MM.1S (cell line): ENCODE measurements at regions not wholly inside any gene's neighbourhood (a gene's known extent, or its start where the extent isn't known, plus 50 kb on each side); places are given as distances from the start of the nearest gene placed in this dataset.

Experiments used
- DNase-seq: peaks from one replicate; pipeline ENCODE4 v3.0.0-alpha.2; 2015
- H2AFZ ChIP-seq: fragments of 300-600 bp; sonication (generic); 2 replicates; pipeline ENCODE4 v1.6.0; 2016; ENCODE audit warnings: antibody characterized with exemption, low read length
- H3F3A ChIP-seq: fragments of 300-600 bp; sonication (generic); 2 replicates; pipeline ENCODE4 v1.6.1; 2016; ENCODE audit warnings: mild to moderate bottlenecking, antibody characterized with exemption, low read length, moderate library complexity, mixed read lengths; ENCODE audit not compliant: insufficient read depth
- H3K27ac ChIP-seq: fragments of 300-600 bp; sonication (generic); 2 replicates; pipeline ENCODE4 v1.5.1; 2016; ENCODE audit warnings: mild to moderate bottlenecking, low read length
- H3K27me3 ChIP-seq: fragments of 300-600 bp; sonication (generic); replicated peaks from 2 replicates; pipeline ENCODE4 v1.6.0; 2016; ENCODE audit warnings: low read length; ENCODE audit not compliant: insufficient read depth
- H3K36me3 ChIP-seq: fragments of 300-600 bp; sonication (generic); replicated peaks from 2 replicates; pipeline ENCODE4 v1.6.1; 2016; ENCODE audit warnings: mild to moderate bottlenecking, low read length, mixed read lengths; ENCODE audit not compliant: insufficient read depth
- H3K4me1 ChIP-seq: fragments of 300-600 bp; sonication (generic); 2 replicates; pipeline ENCODE4 v1.6.1; 2016; ENCODE audit warnings: low read length, mixed read lengths
- H3K4me2 ChIP-seq: fragments of 300-600 bp; sonication (generic); 2 replicates; pipeline ENCODE4 v1.6.0; 2016; ENCODE audit warnings: low read depth, low read length
- H3K4me3 ChIP-seq: fragments of 300-600 bp; sonication (generic); 2 replicates; pipeline ENCODE4 v1.5.1; 2016; ENCODE audit warnings: low read length, mixed read lengths
- H3K79me2 ChIP-seq: fragments of 300-600 bp; sonication (generic); 2 replicates; pipeline ENCODE4 v1.6.1; 2016; ENCODE audit warnings: mixed run types, low read length, mixed read lengths
- H3K9ac ChIP-seq: fragments of 300-600 bp; sonication (generic); 2 replicates; pipeline ENCODE4 v1.6.1; 2016; ENCODE audit warnings: low read length, mixed read lengths
- H3K9me2 ChIP-seq: fragments of 300-600 bp; sonication (generic); replicated peaks from 2 replicates; pipeline ENCODE4 v1.6.1; 2016; ENCODE audit warnings: mild to moderate bottlenecking, low read length, mixed read lengths; ENCODE audit not compliant: insufficient read depth
- H3K9me3 ChIP-seq: fragments of 300-600 bp; sonication (generic); replicated peaks from 2 replicates; pipeline ENCODE4 v1.6.1; 2016; ENCODE audit warnings: mild to moderate bottlenecking, low read length, mixed read lengths; ENCODE audit not compliant: insufficient read depth
- H4K20me1 ChIP-seq: fragments of 300-600 bp; sonication (generic); 2 replicates; pipeline ENCODE4 v1.6.1; 2016; ENCODE audit warnings: mild to moderate bottlenecking, low read length, moderate library complexity, mixed read lengths; ENCODE audit not compliant: insufficient read depth
- EZH2 ChIP-seq: fragments of 300-600 bp; sonication (generic); optimal IDR thresholded peaks from 2 replicates; pipeline ENCODE3; 2017; ENCODE audit warnings: low read depth, mild to moderate bottlenecking, antibody characterized with exemption, low read length, mixed read lengths
- EZH2phosphoT487 ChIP-seq: fragments of 300-600 bp; sonication (generic); IDR thresholded peaks from 2 replicates; pipeline ENCODE4 v1.6.1; 2018; ENCODE audit warnings: antibody characterized with exemption, low read length
- TF ChIP-seq, protein P1 (sequence below): fragments of 300-600 bp; sonication (generic); IDR thresholded peaks from 2 replicates; pipeline ENCODE4 v1.5.1; 2016; ENCODE audit warnings: antibody characterized with exemption, low read length, mixed read lengths

DNA sequence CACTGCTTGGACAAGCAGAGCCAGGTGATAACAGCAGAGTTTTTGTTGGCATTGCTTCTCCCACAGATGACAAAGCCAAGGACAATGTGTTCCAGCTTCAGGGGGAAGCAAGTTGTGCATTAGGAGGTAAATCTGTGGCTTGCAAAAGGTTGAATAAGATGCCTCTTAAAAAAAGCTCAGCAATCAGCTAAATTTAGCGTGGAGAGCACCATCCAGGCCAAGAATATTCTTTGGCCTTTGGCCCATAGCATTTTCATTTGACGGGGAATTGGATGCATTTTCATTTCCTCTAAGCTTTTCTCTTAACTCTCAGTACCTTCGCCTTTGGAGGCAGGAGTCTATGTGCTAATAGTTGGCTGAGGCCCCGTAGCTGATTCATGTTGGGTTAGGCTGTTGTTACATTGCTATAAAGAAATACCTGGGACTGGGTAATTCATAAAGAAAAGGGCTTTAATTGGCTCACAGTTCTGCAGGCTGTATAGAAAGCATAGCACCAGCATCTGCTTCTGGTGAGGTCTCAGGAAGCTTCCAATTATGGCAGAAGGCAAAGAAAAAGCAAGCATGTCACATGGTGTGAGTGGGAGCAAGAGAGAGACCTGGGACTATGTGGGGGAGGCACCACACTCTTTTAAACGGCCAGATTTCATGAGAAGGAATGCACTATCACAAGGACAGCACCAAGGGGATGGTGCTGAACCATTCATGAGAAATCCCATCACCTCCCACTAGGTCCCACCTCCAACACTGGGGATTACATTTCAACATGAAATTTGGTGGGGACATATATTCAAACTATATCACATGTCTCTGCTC lies 350.1 kb upstream of the C11orf87 start:
- TF ChIP-seq, protein P1, sequence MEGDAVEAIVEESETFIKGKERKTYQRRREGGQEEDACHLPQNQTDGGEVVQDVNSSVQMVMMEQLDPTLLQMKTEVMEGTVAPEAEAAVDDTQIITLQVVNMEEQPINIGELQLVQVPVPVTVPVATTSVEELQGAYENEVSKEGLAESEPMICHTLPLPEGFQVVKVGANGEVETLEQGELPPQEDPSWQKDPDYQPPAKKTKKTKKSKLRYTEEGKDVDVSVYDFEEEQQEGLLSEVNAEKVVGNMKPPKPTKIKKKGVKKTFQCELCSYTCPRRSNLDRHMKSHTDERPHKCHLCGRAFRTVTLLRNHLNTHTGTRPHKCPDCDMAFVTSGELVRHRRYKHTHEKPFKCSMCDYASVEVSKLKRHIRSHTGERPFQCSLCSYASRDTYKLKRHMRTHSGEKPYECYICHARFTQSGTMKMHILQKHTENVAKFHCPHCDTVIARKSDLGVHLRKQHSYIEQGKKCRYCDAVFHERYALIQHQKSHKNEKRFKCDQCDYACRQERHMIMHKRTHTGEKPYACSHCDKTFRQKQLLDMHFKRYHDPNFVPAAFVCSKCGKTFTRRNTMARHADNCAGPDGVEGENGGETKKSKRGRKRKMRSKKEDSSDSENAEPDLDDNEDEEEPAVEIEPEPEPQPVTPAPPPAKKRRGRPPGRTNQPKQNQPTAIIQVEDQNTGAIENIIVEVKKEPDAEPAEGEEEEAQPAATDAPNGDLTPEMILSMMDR, result no peak
- TF ChIP-seq EZH2phosphoT487 (no peak), EZH2 (no peak)
- no peak overlapping the region for H3K9ac ChIP-seq
- no peak overlapping the region for H3K27ac ChIP-seq
- no peaks in the 10 kb centered on the region for H3K36me3 ChIP-seq
- H3K27me3 ChIP-seq, result no peaks in the 10 kb centered on the region
- H3K9me2 ChIP-seq, result no peaks in the 10 kb centered on the region
- DNase-seq, result peak; percentile 4
- H2AFZ ChIP-seq, result no peak overlapping the region
- H3F3A ChIP-seq, result no peaks in the 10 kb centered on the region
- H4K20me1 ChIP-seq, result no peaks in the 10 kb centered on the region
- H3K4me1 ChIP-seq, result peaks cover 18% of the 10 kb centered on the region
- no peak overlapping the region for H3K4me3 ChIP-seq
- no peaks in the 10 kb centered on the region for H3K9me3 ChIP-seq
- H3K4me2 ChIP-seq, result no peak overlapping the region
- H3K79me2 ChIP-seq, result no peaks in the 10 kb centered on the region

DNA sequence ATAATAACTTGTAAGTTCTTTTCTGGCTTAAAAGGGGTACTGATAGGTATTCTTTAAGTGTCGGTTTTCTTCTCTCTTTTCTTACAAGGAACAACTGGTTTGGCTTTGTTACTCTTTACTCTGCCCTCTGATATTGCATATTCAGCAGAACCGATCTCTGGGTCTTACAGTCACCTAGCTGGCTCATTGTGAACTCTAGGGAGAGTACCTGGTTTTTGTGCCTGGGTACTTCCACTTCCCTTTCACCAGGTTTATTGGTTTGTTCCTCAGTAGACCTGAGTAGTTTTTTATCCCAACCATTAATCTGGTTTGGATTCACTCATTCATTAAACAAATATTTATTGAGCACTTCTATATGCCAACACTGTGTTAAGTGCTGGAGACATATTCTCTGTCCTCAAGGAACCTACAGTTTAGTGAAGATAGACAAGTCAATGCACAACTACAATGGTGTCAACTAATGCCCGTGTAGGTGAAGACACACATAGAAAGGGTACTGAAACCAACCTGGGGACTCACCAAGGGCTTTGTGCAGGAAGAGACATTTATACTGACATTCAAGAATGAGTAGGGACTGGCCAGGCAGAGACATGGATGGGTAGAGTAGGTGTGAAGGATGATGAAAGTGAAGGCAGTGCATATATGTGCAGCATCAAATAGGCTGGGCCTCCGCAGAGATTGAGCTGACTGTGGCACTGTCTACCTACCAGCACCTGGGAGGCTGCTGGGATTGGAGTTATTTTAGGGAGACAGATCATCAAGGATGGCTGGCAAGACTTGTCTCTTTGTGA lies 348.8 kb upstream of the C11orf87 start:
- Histone ChIP-seq H3K27ac (no peak overlapping the region), H3K9me2 (no peaks in the 10 kb centered on the region), H3F3A (peaks cover 2% of the 10 kb centered on the region; the same call in 1 of the 2 replicates), H3K4me2 (no peak overlapping the region), H3K36me3 (no peaks in the 10 kb centered on the region), H3K79me2 (no peaks in the 10 kb centered on the region), H3K27me3 (no peaks in the 10 kb centered on the region), H3K9me3 (no peaks in the 10 kb centered on the region), H4K20me1 (no peaks in the 10 kb centered on the region), H3K4me3 (no peak overlapping the region), H2AFZ (no peak overlapping the region), H3K9ac (no peak overlapping the region), H3K4me1 (peaks cover 21% of the 10 kb centered on the region)
- peak; percentile 5 for DNase-seq
- TF ChIP-seq, protein P1, result no peak
- no peak for TF ChIP-seq EZH2
- TF ChIP-seq EZH2phosphoT487, result no peak

DNA sequence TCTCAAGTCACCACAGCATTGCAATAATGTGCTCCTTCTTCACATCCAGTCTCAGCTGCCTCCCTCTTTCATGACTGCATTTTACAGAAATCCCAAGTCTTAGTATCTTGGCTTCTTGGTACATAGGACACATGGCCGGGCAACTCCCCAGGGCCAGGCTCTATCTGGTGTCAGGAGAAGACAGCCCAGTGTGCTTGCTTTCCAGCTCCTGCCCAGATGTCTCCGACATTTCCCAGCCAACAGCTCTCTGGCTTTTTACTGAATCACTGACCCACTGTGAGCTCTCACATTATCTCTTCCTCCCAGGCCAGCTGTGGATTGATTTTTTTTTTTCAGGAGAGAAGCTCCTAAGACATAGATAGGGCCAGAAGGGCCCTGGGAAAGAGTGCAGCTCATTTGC lies 346.0 kb upstream of the C11orf87 start:
- Histone ChIP-seq H3K36me3 (no peaks in the 10 kb centered on the region), H3K9me3 (no peaks in the 10 kb centered on the region), H3K4me1 (peaks cover 11% of the 10 kb centered on the region), H3K4me2 (no peak overlapping the region), H3K79me2 (no peaks in the 10 kb centered on the region), H3K9me2 (no peaks in the 10 kb centered on the region), H3K4me3 (no peak overlapping the region), H3K27ac (no peak overlapping the region), H3K9ac (no peak overlapping the region), H3K27me3 (no peaks in the 10 kb centered on the region), H3F3A (peaks cover 2% of the 10 kb centered on the region; the same call in 1 of the 2 replicates), H2AFZ (no peak overlapping the region), H4K20me1 (no peaks in the 10 kb centered on the region)
- TF ChIP-seq EZH2phosphoT487 (no peak), EZH2 (no peak)
- TF ChIP-seq, protein P1, result no peak
- no peak for DNase-seq
